ENCODE measurements at regions not wholly inside any gene's neighbourhood (a gene's known extent, or its start where the extent isn't known, plus 50 kb on each side); places are given as distances from the start of the nearest gene placed in this dataset.

DNA sequence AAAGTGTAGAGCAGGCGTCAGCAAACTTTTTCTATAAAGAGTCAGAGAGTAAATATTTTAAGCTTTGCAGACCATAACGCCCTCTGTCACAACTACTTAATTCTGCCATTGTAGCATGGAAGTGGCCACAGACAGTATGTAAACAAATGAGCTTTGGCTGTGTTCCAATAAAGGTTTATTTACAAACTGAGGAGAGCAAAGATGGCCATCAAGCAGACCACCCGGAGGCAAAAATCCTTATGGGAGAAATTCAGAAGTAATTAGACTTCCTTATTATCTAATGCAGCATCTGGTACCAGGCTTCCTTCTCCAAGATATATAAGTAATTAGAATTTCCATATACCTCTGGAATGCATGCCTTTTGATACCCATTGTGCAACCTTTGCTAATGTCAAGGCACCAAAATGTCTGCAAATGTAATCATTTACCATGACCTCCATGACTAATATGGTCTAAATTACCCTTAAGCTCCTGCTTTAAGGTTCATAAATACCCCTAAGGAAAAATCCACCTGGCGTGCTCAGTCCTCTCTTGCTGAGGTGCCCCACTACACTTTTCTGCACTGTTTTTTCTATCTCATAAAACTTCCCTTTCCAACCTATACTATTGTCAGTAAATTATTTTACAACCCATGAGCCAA is 377.8 kb downstream of the MATN1 start:
- DNase-seq, result no peak

DNA sequence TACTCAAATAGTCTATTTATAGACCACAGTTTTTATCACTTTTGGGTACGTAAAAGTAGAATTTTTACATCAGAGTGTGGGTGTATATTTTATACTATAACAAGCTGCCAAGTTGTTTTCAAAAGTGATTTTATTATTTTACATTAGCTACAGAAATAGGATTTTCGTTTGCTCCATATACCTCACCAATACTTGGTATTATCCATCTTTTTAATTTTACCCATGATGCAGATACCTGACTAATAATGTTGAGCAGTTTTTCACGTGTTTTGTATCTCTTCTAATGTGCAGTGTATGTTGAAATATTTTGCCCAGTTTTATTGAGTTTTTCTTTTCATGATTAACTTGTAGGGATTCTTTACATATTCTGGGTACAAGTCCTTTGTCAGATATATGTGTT is 379.8 kb downstream of the MATN1 start:
- DNase-seq, result no peak

- DNase-seq, result no peak
Observed at GRCh38 chr1:30342535-30343141, 380.7 kb downstream of the MATN1 start.

DNA sequence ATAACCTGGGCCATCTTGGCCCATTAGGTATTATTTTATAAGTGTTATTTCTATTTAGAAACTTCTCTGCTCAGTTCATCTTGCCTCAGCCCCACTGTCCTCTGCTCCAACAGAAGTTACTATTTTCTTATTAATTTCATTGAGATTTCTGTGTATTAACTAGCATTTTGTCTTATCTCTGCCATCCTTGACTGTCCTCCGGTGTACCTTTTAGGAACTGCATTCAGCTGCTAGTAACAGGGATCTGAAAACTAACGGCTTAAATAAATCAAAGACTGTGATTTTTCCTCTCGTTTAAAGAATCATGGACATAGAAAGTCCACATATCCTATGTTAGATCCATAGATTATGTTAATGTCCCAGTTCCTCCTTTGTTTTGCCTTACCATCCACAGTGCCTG is 382.5 kb downstream of the MATN1 start:
- DNase-seq, result no peak

DNA sequence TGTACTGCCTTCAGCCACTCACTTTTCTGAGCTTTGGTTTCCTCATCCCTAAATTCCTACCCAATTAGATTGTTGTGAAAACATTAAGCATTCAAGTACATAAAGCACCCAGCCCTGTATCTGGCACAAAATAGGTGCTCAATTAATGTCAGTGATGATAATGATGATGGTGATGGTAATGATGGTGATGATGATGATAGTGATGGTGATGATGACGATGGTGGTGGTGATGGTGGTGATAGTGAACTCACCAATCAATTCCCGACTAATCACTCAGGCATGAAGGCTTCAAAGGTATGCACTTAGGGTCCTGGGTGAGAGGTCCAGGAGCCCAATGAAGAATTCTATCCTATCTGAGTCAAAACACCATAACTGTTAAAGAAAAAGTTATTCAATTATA is 383.5 kb downstream of the MATN1 start:
- DNase-seq, result no peak

DNA sequence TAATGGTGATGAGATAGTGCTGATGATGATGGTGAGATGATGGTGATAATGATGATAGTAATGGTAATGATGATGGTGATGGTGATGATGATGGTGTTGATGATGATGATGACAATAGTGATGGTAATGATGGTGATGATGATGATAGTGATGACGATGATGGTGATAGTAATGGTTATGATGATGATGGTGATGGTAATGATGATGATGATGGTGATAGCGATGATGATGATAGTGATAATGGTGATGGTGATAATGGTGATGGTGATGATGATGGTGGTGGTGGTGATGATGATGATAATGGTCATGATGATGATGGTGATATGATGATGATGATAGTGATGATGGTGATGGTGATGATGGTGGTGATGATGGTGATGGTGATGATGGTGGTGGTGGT is 384.6 kb downstream of the MATN1 start:
- no peak for DNase-seq

DNA sequence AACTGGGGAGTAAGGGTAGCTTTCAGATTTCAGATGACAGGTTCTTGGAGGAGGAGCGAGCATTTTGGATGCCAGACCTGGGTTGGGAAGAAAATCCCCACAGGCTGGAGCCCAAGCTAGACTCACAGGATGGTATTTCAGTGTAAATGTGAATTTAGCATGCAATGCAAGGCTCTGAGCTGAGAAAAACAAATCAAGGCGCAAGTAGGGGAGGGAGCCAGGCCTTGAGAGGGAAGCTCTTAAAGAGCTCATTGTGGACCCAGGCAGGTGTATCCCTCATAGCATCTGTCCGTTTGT is 386.1 kb downstream of the MATN1 start:
- DNase-seq, result no peak

GRCh38 chr1:30336550-30337323 is 386.6 kb downstream of the MATN1 start:
- DNase-seq, result no peak

DNA sequence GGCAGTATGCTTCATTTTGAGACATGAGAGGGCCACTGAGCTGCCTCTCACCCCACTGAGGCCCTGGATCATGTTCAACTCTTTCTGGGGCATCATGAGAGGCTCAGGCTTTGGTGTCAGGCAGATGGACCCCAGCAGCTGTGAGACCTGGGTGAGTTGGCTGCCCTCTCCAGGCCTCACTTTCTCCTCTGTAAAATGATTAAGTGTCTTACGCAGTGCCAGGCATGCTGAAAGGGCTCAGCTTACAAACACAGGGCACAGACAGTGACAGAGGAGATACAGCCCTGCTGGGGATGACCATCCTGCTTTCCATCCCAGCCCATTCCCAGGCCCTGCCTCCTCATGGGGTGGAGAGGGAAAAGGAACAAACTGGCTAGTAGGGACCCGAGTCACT is 387.4 kb downstream of the MATN1 start:
- no peak for DNase-seq

DNA sequence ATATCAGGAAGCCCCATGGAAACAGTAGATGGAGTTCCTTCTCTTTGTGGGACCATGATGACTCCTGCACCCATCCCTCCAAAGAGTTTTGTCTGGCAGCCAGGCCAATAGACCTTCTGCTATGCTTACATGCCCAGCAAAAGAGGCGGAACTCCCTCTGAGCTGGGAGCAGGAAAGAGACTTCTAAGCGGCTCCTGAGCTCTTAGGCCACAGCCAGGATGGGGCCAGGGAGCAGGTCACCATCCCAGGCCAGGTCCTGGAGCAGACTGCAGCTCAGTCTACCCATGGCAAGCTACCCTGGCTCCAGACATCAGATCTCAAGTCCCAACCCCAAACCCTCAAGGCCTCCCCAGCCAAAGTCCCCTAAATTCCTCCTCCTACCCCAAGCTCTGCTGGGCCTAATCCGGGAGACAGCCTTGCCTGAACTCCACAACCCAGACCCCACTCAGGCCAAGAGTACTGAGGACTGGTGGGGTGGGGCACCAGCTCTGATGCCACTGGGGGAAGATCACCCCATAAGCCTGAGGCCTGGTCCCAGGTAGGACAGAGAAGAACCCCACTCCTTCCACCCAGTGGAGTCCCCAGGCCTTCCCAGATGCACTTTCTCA is 387.9 kb downstream of the MATN1 start:
- no peak for DNase-seq

DNA sequence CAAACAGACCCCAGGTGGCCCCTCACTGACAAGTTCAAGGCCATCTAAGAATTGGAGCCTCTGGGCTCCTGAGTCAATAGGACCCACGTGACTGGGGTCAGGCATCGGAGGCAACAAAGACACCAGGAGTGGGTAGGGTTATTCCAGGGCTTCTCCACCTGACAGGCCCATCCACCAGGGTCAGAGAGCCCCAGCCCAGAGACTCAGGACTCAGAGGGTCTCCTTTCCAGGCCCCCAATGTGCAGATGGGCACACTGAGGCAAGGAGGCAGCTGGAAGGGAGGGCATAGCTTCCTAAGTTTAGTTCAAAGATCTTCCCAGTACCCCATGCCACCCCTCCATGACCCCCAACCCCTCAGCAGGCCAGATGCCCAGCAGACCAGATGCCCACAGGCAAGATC is 388.6 kb downstream of the MATN1 start:
- no peak for DNase-seq

DNA sequence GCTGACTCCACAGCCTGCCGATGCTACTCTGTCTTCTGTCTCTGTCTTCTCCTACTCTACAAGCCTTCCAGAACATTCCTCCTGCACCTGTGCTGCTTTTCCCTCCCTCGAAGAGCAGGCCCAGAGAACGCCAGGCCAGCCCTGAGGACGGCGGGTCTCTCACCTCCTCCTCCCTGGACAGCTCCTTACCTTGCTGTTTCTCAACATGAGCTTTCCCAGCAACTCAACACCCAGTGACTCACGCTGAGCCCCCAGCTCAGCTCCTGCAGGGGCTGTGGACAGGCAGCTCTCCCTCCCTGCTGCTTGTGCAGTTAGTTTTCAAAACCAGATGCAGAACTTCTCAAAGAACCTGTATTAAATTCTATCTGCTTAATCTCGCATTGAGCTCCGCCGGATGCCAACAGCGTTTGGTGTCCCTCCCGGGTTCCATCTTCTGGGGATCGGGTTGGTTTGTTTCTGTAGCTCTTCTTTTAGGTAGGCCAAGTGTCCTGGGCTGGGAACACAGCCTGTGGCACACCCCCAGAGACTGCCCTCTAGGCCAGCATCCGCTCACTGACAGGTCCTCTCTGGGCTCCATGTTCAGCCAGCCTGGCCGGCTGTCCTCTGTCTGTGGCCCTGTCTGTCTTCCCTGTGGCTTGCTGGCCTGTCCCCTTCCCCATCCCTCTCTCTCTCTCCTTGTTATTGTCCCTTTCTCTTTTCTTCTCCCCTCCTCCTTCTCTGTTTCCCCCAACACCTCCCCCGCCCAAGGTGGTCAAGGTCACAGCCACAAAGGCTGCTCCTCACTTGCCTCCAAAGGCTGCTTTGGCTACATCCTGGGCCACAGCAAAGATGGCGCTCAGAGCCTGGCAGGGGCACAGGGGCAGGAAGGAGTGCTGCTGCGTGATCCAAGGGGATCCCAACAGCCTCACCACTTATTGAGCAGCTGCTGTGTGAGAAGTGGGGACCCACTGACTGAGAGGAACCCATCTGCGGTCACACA is 391.0 kb downstream of the MATN1 start:
- no peak for DNase-seq

- DNase-seq, result no peak
Observed at GRCh38 chr1:30331415-30332065, 391.8 kb downstream of the MATN1 start.

- DNase-seq, result no peak
Observed at GRCh38 chr1:30330644-30331043, 392.7 kb downstream of the MATN1 start.

GRCh38 chr1:30329802-30330557 is 393.4 kb downstream of the MATN1 start:
- no peak for DNase-seq

GRCh38 chr1:30329263-30329753 is 394.1 kb downstream of the MATN1 start:
- DNase-seq, result no peak

DNA sequence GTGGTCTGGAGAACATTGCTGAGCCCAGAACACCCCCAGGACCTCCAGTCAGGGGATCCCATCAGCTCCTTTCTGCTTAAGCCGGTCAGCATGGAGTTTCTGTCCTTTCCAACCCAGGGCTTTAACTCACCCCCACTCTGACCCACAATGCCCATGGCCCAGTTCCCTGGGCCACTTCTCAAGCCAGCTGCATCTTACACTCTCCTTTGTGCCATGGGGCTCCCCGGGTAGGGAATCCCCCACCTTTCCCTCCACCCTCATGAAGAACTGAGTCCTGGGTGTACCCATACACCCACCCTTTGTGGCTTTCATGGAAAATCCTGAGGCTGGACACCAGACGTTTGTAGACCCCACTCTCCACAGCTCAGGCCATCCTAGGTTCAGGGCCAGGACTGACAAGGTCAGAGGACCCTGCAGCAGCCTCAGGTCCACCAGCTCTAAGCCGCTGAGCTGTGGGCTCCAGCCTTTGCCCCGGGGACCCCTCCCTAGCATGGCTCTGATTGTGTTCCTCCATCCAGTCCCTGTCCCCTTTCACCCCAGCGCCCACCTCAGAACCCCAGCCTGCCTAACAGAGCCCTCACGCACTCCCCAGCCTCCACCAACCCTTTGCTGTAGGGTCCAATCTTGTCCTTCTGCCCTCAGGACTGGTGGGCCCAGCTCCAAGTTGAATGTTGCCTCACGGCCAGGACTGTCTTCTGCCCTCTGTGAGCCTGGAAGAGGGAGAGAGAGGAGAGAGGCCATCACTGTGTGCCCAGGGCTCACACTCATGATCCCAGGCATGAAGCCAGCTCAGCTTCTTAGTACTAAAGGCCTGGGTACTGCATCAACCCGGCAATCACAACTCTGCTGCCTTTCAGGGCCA is 394.8 kb downstream of the MATN1 start:
- DNase-seq, result no peak

- no peak for DNase-seq
Observed at GRCh38 chr1:30328100-30328370, 395.4 kb downstream of the MATN1 start.

GRCh38 chr1:30327370-30328099 is 395.9 kb downstream of the MATN1 start:
- no peak for DNase-seq

DNA sequence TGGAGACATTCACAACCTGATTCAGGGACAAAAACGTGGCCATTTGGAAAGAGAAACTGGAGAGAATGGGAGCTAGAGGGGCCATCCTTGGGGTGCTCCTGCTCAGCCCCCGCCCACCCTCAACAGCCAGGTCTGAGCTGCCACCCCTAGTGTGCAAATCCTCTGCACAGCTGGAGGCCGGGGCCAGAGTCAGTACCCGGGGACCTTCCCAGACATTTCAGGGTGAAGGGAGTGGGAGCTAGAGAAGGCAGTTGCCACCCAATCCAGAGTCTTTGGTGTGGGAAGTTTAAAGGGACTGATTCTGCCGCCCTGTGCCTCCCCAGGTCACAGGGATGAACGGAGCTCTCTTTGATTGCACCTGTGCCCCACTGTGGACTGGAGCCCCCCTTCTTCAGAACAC is 397.4 kb downstream of the MATN1 start:
- DNase-seq, result no peak

Data from bone marrow (tissue), 2 donors.